Peyer's patch (tissue), 4 donors: ENCODE measurements at regions not wholly inside any gene's neighbourhood (a gene's known extent, or its start where the extent isn't known, plus 50 kb on each side); places are given as distances from the start of the nearest gene placed in this dataset.

Source experiments
- CTCF ChIP-seq, 6 experiments: fragments of 450-650 bp in 4 of 6; fragments of 200-600 bp in 2 of 6; sonication (generic) in 1 of 6; IDR thresholded peaks; one replicate each; pipeline ENCODE4 v1.5.1; 2017 to 2019; ENCODE audit warnings: antibody characterized with exemption in 6 of 6, mild to moderate bottlenecking in 3 of 6, moderate library complexity in 1 of 6
- POLR2A ChIP-seq, 2 donors: fragments of 450-650 bp; IDR thresholded peaks; one replicate each; pipeline ENCODE4 v1.5.1; 2017; ENCODE audit warnings: antibody characterized with exemption in 2 of 2, mild to moderate bottlenecking in 2 of 2, moderate library complexity in 2 of 2

DNA sequence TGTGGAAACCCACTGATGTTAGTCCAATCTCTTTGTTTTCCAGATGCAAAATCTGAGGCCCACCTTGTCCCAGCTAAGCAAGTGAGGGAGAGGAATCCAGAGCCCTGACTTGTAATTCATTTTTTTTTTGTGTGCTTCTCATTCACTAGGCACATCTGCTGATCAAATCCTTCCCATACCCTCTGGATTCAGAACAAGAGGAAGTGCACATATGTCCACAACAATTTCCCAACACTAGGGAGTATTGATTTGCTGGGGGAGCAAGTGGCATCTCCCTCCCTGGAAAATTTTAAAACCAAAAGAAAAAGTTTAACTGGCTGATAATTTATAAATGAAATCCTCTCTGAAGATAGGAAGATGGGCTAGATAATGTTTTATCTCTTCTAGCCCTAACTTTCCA, 94.6 kb upstream of the RFC3 start:
- no peak for TF ChIP-seq CTCF (IDR thresholded peaks at IDR 0.05)
- no peak for TF ChIP-seq POLR2A (IDR thresholded peaks at IDR 0.05)
